ENCODE measurements at regions not wholly inside any gene's neighbourhood (a gene's known extent, or its start where the extent isn't known, plus 50 kb on each side); places are given as distances from the start of the nearest gene placed in this dataset.

DNA sequence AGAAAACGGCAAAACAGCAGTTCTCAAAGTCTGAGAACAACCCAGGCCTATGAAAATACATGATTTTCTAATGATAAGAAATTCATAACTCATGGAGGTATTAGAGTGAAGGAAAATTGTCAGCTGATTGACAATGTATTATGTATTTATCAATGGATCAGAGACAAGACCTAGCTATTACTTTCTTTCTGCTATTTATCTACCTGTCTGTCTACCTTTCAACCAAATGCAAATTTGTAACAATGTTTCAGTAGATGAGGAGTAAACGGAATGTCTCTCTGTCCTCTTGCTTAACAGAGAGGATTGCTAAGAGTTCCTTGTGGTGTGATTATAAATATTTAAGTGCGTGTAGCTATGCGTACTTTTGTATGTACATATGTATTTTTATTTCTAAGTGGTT is 568.7 kb upstream of the RGS18 start:
- H4K8ac ChIP-seq (replicated peaks; ENCODE audit: insufficient read length, low read depth, low read length), result no peak overlapping the region
- no peak overlapping the region for H3K56ac ChIP-seq (ENCODE audit: insufficient read length, low read depth, low read length)
- H3K9me3 ChIP-seq (ENCODE audit: control insufficient read depth, low read depth, low read length), result no peaks in the 10 kb centered on the region
- no peak overlapping the region for H3K27ac ChIP-seq (ENCODE audit: insufficient read length, low read depth, low read length)
- H2BK5ac ChIP-seq (ENCODE audit: insufficient read length, low read length), result no peak overlapping the region
- Mint-ChIP-seq H3K27me3 (ENCODE audit: low read depth) (no peaks in the 10 kb centered on the region), H3K36me3 (ENCODE audit: insufficient read depth in 1 of 3, low read depth in 3 of 3) (no peaks in the 10 kb centered on the region; a peak in 1 of 7 replicates), H3K9me3 (no peaks in the 10 kb centered on the region), H3K27ac (no peak overlapping the region), H3K4me3 (no peak overlapping the region), H3K4me1 (peaks cover 0 to 3% of the 10 kb centered on the region in 2 experiments; a peak in 1 of 4 replicates)
- no peak overlapping the region for H2BK15ac ChIP-seq (ENCODE audit: low read depth, low read length)
- H3K4me1 ChIP-seq (ENCODE audit: insufficient read depth, low read length), result no peaks in the 10 kb centered on the region; the same call in 1 of the 2 replicates
- no peak overlapping the region for H3K4ac ChIP-seq (ENCODE audit: low read depth, low read length)
- no peak overlapping the region for H4K5ac ChIP-seq (ENCODE audit: insufficient read length, low read depth, low read length)
- H3K23me2 ChIP-seq (ENCODE audit: insufficient read length, low read depth, low read length, poor library complexity, severe bottlenecking), result no peaks in the 10 kb centered on the region
- H3K27me3 ChIP-seq (ENCODE audit: insufficient read depth, low read length), result no peaks in the 10 kb centered on the region
- DNase-seq, result no peak
- no peak overlapping the region for H2BK120ac ChIP-seq (ENCODE audit: low read depth, low read length, poor library complexity, severe bottlenecking)
- no peak overlapping the region for H3K4me2 ChIP-seq (ENCODE audit: insufficient read depth, insufficient read length, low read length)
- no peak overlapping the region for H3K18ac ChIP-seq (ENCODE audit: insufficient read length, low read depth, low read length)
- H2BK12ac ChIP-seq (ENCODE audit: insufficient read length, low read depth, low read length), result no peak overlapping the region
- no peak overlapping the region for H3K14ac ChIP-seq (ENCODE audit: insufficient read depth, low read length)
- no peaks in the 10 kb centered on the region for H3K79me2 ChIP-seq (ENCODE audit: insufficient read depth, low read length)
- WGBS (ENCODE audit: extremely low coverage, insufficient read length, low lambda C conversion rate), result no CpG with 5 or more reads among the region's 4 CpGs
- H2BK20ac ChIP-seq (ENCODE audit: low read depth, low read length, poor library complexity, severe bottlenecking), result no peak overlapping the region
- TF ChIP-seq, protein P1, sequence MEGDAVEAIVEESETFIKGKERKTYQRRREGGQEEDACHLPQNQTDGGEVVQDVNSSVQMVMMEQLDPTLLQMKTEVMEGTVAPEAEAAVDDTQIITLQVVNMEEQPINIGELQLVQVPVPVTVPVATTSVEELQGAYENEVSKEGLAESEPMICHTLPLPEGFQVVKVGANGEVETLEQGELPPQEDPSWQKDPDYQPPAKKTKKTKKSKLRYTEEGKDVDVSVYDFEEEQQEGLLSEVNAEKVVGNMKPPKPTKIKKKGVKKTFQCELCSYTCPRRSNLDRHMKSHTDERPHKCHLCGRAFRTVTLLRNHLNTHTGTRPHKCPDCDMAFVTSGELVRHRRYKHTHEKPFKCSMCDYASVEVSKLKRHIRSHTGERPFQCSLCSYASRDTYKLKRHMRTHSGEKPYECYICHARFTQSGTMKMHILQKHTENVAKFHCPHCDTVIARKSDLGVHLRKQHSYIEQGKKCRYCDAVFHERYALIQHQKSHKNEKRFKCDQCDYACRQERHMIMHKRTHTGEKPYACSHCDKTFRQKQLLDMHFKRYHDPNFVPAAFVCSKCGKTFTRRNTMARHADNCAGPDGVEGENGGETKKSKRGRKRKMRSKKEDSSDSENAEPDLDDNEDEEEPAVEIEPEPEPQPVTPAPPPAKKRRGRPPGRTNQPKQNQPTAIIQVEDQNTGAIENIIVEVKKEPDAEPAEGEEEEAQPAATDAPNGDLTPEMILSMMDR (conservative IDR thresholded peaks at IDR 0.05), result no peak
- H3T11ph ChIP-seq (ENCODE audit: low read length), result no peak overlapping the region
- no peaks in the 10 kb centered on the region for H4K20me1 ChIP-seq (ENCODE audit: control insufficient read depth, insufficient read depth, insufficient read length)
- no peaks in the 10 kb centered on the region for H3K79me1 ChIP-seq (ENCODE audit: insufficient read depth, low read depth, low read length, poor library complexity, severe bottlenecking)
- no peak overlapping the region for H2AFZ ChIP-seq (ENCODE audit: low read length)
- no peak overlapping the region for H4K91ac ChIP-seq (ENCODE audit: insufficient read length, low read depth, low read length)
- H2AK5ac ChIP-seq (ENCODE audit: insufficient read length, low read length), result no peak overlapping the region
- no peak overlapping the region for H3K9ac ChIP-seq (ENCODE audit: extremely low read depth, insufficient read length, low read length)
- no peak overlapping the region for H3K23ac ChIP-seq (ENCODE audit: insufficient read length, low read depth, low read length)
